HG02642 (cell line): ENCODE measurements at regions not wholly inside any gene's neighbourhood (a gene's known extent, or its start where the extent isn't known, plus 50 kb on each side); places are given as distances from the start of the nearest gene placed in this dataset.
"Not testable (repeated sequence)": the region's sequence is repeated elsewhere in the genome, so short reads cannot be mapped to it uniquely, and the experiment has no call there.

Experiments
- ATAC-seq: cut with Tn5 transposase; IDR thresholded peaks from one replicate; pipeline ENCODE4 v1.9.1; 2021; ENCODE audit warnings: mild to moderate bottlenecking; ENCODE audit not compliant: unreplicated experiment, poor library complexity

DNA sequence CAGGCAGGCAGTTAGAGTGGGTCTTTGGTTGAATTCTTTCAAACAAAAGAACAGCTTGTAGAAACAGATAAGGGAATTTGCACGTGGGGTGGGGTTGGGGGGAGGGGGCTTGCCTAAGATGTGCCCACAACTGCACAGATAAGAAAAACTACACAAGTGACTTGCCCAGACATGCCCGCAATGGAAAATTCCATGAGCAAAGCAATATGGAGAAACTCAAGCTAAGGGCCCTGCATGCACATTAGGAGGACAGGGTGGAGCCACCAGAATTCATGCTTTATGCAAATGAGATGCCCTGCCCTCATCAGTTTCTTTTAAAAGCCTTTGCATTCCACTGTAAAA, 755.6 kb upstream of the MIR17HG start:
- ATAC-seq, result no peak

DNA sequence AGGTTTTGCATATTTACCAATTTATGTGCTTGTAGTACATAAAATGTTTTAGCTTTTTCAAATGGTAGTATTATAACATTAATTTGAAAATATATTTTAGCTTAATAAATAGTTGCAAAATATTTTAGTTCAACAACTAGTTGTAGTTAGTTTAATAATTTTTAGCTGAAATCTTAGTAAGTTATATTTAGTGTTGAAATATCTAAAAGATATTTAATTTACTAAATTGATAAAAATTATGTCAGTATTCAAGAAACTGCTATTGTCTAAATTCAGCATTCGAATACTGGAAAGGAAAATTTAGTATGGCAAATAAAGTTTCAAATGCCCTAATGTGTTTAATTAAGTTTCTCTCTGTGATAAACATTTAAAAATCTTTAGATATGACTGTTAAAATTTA, 754.5 kb upstream of the MIR17HG start:
- ATAC-seq, result no peak

DNA sequence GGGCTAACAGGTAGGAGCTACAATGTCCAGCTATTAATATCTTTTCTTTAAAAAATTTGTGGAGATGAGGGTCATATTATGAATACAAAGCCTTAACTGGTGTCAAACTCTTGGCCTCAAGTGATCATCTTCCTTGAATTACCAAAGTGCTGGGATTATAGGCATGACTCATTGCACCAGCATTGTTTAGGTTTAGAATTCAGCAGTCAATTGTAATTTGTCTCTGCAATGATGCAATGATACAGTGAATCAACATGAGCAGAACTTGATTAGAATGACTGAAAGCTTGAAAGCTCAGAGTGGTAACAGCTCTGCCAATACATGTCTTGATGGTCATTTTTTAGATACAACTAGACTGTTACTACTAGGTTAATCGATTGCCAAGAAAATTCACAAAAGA, 752.8 kb upstream of the MIR17HG start:
- ATAC-seq, result no peak

DNA sequence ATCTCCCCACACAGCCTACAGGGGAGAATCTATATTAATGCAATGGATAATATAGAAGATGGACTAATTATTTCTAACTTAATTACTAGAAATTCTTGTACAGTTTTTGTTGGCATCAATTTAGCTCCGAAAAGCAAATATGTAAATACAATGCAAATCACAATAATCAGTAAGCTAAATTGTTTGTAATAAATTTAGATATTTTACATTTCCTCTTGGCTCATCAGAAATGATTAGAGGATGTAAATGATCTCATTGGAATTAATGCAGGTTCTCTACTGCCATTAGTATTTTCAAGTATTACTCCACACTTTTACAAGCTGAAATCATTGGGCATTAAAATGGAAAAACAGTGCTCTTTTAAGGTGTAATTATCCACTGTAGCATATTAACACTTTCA, 741.8 kb upstream of the MIR17HG start:
- no peak for ATAC-seq

DNA sequence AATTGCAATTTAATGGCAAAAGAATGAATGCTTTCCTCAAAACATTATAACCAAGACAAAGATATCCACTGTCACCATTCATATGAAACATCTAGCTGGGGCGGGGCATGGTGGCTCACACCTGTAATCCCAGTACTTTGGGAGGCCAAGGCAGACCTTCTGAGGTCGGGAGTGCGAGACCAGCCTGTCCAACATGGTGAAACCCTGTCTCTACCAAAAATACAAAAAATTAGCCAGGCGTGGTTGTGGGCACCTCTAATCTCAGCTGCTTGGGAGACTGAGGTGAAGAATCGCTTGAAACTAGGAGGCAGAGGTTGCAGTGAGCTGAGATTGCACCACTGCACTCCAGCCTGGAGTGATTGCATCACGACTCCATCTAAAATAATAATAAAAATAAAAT, 740.6 kb upstream of the MIR17HG start:
- not testable (repeated sequence) for ATAC-seq

DNA sequence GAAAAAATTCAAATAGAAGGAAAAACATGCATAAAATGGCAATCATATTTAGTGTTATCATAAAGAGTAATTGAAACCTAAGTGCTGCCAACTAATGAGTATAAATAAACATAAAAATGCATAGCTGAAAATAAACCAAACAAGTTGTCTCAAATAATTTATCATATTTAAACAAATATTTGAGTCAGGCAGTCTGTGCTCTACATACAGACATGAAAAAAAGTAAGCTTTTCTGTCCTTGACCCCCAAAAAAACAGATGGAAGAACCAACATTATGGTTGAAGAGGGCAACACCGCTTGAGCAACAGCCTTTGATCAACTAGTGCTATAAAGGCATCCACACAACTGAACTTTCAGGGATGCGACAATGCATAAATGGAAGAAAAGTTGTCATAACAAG, 735.1 kb upstream of the MIR17HG start:
- ATAC-seq, result no peak

DNA sequence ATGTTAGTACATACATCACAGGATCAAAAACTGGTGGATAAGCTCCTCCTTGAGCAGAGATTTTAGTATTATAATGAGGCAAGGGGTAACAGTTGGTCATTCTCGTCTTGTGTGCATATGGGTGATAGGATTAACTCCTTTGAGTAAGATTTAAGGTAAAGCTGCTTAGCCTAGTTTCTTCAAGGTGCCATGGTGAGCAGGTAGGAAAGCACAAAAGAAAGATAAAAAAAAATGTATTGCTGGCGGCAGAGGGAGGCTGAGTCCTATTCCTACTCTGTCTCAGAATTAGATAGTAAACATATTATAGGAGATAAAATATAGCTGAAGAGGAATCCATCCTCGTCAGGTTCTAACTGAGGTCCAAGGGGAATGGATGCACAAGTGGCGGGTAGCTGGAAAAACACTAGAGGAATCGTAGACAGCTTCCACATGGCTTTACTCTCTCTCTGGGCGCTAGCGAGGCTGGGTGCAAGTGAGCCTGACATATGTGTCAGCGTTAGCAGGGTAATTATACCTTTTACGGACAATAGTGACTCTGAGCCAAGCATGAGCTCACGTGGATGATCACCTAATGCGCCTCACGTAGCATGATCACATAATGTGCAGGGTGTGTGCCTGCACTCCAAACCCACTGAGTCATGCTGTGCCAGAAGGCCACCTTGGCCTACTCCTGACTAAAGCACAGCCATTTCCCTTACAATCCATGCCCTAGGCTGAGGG, 734.3 kb upstream of the MIR17HG start:
- no peak for ATAC-seq

DNA sequence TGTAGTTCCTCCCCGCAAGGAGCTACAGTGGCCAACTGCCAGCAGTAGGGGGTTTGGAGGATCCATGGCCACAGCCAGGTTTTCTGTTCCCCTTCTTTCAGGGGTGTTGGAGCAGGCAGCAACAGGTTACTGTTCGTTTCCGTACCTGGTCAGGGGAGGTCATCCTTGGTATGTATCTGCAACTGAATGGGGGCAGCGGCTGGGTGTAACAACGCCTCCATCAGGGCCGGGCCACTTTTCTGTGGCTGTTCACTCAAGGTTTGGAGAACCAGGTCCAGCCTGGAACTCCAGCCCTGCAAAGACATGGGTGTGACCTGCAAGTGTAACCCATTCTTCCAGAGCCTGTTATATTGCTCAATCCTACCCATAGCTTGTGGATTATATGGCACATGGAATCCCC, 732.3 kb upstream of the MIR17HG start:
- no peak for ATAC-seq

DNA sequence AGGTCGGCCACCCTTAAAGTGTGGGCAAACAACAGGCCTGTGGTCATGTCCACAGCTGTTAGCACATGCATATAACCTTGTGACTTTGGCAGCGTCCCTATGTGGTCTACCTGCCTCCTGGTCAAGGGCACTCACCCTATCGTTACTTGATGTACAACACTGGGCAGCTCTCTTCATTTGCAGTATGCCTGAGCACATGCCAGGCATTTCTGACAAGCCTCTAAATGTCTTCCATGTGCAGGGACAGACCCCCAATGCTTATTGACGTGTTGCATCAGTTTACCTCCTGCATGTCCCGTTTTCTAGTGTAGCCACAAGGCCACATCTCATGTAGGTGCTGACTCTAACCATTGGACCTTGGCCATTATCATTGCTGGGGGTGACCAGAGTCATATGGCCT, 731.7 kb upstream of the MIR17HG start:
- no peak for ATAC-seq

DNA sequence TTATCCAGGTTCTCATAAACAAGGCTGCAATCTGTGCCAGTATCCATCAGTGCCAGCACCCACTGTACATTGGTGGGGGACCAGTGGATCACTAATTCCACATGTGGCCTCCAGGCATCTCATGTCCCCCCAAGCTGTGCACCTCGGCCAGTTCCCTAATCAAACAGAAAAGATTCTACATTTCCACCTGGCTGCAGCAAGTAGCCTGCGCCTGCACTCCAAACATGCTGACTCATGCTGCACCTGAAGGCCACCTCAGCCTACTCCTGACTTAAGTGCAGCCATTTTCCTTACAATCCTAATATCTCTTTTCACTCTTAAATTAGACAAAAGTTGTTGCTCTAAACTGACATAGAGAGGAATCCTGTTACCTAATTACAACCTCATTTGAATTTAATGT, 729.4 kb upstream of the MIR17HG start:
- ATAC-seq, result no peak

DNA sequence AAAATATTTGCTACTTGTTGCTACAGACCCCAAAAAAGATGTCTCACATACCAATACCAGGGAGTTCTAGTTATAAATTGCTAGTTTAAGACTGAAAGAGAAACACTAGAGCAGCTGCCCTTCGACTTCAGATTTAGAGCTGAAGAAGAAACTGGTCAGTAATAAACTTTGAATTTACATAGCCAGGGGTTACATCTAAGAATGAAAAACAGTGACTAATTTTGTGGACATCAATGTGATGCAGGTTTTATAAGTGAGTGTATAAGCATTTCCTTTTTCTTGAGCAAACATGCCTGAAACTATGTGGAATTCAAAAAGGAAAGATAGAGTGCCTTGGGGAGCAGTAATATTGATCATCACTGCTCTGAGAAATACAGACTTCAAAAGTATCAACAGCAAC, 724.9 kb upstream of the MIR17HG start:
- no peak for ATAC-seq

DNA sequence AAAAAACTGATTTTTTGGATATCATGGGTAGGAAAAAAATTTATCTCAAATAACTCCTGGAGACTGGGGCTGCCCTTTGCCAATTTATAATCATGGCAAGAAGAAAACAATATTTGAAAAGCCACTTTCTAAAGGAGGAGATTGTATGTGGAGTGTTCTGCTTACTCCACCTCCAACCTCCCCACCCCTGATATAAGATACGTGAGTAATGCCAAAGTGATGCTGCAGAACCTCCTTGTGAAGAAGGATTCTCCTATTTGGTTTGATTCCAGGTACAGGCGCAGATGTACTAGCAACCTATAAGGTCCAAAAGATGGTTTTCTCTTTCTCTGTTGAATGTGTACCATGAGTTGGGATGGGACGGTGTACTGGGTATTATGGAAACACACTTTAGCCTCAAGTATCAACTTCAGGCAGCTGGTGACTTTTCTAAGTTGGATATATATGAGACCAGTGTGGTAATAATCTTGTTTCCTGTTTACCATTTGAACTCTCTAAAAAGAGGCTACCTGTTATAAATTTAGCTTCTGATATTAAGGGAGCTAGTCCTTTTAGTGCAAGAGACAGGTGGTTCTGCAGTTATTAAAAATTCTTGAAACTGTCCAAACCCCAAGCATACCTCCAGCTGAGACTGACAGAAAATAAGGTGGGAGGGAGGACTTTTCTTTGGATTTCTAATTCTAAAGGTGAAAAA, 724.0 kb upstream of the MIR17HG start:
- no peak for ATAC-seq

DNA sequence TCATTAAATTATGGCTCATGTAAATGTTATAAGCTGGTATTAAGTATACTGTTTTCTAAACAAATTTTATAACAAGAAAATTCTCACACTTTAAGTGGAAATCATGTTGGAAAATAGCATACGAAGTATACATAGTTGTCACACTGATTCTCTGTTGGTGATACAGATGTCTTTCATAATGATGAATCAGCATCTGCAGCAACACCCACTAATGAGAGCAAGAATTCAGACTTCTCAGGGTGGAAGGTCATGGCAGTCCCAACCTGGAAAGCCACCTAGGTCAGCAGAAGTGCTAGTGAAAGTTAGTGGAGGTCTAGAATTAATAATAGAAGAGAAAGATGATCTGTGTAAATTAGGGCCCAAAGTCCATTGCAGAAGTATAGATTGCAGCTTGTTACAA, 719.7 kb upstream of the MIR17HG start:
- no peak for ATAC-seq

DNA sequence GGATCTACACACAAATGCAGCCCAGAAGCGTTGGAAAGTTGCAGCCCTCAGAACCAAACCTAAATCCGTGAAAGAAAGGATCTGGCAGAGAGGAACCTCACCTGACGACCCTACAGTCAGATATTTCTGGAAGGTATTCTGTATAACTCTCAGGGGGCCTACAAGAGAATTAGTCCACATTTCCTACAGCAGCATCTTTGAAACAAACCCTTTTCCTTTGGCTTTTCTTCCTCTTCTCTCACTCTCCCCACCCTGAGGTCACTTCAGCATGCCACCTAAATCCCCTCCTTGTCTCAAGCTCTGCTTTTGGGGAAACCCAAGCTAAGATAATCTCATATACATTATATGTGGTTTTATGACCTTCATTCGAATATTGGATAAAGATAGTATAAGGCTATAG, 719.0 kb upstream of the MIR17HG start:
- no peak for ATAC-seq

DNA sequence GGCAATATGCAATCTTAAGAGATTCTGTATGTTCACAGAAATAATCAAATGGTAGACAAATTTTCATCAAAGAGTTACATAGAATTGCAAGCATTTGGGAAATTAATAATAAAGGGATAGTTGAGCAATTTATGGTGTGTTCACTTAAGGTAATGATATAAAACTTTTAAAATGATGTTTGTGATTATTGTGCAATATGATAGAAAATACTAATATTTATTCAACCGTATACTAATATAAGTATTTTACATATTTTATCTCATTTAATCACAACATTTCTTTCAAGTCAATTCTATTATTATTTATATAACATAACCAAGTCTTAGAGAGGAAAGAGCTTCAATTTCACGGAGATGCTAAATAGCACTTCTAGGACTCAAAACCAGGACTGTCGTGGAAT, 716.8 kb upstream of the MIR17HG start:
- ATAC-seq, result no peak

DNA sequence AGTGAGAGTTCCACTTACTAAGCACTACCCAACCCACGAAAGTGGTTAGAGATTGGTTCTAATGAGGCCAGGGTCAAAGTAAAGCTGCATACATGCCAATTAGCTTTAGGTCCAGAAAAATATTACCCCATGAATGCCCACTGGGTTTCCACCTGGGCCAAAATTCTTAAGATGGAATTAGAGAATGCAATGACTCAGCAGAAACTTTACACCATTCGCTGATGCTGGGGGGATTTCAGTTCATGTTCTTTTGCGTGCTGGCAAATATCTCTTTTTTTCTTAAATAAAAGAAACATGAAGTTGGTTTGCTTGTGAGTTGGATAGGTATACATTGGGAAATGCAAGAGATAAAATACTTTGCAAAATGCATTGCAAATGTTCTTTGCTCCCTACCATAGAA, 715.3 kb upstream of the MIR17HG start:
- ATAC-seq, result no peak

DNA sequence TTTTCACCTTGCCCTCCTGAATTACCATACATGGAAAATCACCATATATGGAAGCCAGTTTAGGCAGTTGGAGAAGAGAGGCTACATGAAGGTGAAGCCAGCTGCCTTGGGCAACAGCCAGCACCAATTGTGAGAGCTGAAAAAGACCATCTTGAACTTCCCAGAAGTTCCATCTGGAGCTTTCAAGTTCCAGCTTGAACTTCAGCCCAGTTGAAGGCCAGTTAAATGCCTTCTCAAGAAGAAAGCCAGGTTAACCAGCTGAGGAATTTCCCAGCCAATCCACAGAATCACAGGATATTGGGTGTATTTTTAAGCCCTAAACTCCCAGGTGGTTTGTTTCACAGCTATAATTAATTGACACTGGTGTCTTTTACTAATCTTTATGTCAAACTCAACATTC, 713.6 kb upstream of the MIR17HG start:
- no peak for ATAC-seq

DNA sequence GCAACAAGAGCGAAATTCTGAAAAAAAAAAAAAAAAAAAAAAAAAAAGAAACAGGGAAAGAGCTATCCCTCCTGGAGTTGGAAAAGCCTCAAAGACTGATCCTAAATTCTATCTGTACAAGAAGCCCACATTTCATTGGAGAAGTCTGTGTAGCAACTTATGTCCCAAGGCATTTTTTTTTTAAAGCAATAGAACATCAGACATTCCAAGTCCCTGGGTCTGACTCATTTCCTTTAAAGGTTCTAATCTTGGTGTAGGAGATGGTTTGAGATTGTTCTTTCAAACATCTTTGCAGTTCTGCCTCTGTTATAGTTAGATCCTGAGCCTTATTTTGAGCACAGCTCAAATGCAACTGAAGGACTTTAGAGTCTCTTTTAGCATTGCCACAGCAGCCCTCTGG, 706.5 kb upstream of the MIR17HG start:
- ATAC-seq, result no peak

DNA sequence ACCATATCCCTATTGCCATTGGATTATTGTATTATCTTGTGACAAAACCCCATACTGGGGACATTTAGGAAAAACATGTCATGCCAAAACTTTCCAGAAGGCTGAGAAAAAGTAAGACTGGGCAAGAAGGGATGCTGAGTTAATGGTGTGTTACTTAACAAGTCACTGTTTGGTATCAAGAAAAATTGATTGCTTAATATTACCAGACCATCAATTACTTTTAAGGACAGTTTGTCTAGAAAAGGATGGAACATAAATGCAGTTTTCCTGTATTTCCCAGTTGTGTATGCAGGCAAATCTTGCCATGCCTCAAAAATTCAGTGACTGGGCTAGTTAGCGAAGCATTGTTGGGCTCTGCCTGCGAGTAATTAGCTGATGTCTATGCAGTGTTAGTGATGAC, 705.6 kb upstream of the MIR17HG start:
- no peak for ATAC-seq

DNA sequence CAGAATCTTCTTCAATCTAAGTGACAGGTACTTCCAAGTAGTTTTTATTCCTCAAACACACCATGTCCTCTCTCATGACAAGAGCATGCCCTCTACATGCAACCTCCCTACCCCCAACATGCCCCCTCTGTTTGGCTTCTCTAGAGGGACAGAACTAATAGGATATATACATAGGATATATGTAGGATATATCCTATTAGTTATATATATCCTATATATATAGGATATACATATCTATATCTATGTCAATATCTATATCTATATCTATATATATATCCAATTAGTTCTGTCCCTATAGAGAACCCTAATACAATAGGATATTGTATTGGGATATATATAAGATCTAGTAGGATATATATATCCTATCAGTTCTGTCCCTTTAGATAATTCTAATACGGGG, 701.9 kb upstream of the MIR17HG start:
- no peak for ATAC-seq

DNA sequence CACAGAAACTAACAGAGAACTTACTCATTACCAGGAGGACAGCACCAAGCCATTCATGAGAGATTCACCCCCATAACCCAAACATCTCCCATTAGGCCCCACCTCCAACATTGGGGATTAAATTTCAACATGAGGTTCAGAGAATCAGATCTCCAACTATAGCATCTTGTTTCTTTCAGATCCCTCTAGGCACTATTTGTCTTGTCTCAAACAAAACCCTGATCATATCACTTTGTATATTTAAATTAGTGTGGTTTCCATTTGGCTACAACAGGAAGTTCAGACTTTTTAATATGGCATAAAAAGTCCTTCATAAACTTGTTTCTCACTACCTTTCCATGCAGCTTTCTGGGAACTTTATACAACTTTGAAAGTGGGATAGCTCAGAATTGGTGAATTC, 699.0 kb upstream of the MIR17HG start:
- ATAC-seq, result no peak

DNA sequence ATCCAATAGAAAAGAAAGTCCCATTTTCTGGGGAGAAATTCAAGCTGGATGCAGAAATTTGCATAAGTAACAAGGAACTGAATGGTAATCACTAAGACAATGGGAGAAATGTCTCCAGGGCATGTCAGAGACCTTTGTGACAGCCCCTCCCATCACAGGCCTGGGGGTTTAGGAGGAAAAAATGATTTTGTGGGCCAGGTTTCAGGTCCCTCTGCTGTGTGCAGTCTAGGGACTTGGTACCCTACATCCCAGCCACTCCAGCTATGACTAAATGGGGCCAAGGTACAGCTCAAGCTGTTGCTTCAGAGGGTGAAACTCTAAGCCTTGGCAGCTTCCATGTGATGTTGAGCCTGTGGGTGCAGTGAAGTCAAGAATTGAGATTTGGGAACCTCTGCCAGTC, 695.5 kb upstream of the MIR17HG start:
- no peak for ATAC-seq
